ENCODE measurements at regions not wholly inside any gene's neighbourhood (a gene's known extent, or its start where the extent isn't known, plus 50 kb on each side); places are given as distances from the start of the nearest gene placed in this dataset.

GRCh38 chr2:8265476-8266226 lies 416.2 kb upstream of the ID2 start:
- ChIA-PET CTCF (no interaction called here), POLR2A (no interaction called here)
- Mint-ChIP-seq H3K9me3 (no peaks in the 10 kb centered on the region), H3K4me3 (no peak overlapping the region), H3K4me1 (no peaks in the 10 kb centered on the region), H3K27me3 (peaks cover 35% of the 10 kb centered on the region), H3K27ac (no peak overlapping the region), H3K36me3 (ENCODE audit: low read depth) (no peaks in the 10 kb centered on the region)
- intact Hi-C loops (cut with micrococcal nuclease), result no loop called here
- ATAC-seq (ENCODE audit: low read depth), result no peak
- DNase-seq, result no peak
- TF ChIP-seq, protein P1, sequence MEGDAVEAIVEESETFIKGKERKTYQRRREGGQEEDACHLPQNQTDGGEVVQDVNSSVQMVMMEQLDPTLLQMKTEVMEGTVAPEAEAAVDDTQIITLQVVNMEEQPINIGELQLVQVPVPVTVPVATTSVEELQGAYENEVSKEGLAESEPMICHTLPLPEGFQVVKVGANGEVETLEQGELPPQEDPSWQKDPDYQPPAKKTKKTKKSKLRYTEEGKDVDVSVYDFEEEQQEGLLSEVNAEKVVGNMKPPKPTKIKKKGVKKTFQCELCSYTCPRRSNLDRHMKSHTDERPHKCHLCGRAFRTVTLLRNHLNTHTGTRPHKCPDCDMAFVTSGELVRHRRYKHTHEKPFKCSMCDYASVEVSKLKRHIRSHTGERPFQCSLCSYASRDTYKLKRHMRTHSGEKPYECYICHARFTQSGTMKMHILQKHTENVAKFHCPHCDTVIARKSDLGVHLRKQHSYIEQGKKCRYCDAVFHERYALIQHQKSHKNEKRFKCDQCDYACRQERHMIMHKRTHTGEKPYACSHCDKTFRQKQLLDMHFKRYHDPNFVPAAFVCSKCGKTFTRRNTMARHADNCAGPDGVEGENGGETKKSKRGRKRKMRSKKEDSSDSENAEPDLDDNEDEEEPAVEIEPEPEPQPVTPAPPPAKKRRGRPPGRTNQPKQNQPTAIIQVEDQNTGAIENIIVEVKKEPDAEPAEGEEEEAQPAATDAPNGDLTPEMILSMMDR (IDR thresholded peaks at IDR 0.05), result no peak

GRCh38 chr2:8266563-8266962 lies 415.3 kb upstream of the ID2 start:
- ChIA-PET POLR2A (no interaction called here), CTCF (no interaction called here)
- Mint-ChIP-seq H3K36me3 (ENCODE audit: low read depth) (no peaks in the 10 kb centered on the region), H3K27me3 (peaks cover 37% of the 10 kb centered on the region), H3K4me1 (no peaks in the 10 kb centered on the region), H3K9me3 (no peaks in the 10 kb centered on the region), H3K4me3 (no peak overlapping the region), H3K27ac (no peak overlapping the region)
- DNase-seq (no peak), ATAC-seq (ENCODE audit: low read depth) (no peak)
- TF ChIP-seq, protein P1 (IDR thresholded peaks at IDR 0.05), result no peak
- intact Hi-C loops (cut with micrococcal nuclease), result no loop called here

DNA sequence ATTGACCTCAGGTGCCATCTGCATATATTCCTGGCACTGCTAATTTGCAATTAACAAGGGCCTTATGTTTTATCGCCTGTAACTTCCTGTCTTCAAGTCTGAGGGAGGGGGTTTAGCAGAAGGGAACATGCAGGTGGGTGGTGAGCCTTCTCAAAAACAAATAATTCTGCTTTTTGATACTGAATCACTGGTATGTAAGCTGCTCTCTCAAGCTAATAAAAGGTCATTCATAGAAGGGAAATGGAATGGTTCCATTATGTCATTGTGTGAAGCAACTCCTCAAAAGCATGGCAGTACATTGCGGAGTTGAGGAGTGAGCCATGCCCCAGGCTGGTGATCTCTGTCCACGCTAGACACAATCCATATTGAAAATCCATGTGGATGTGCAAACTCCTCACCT lies 414.8 kb upstream of the ID2 start:
- no peak overlapping the region for H3K4me3 Mint-ChIP-seq
- ATAC-seq (ENCODE audit: low read depth), result no peak
- H3K9me3 Mint-ChIP-seq, result no peaks in the 10 kb centered on the region
- TF ChIP-seq, protein P1 (IDR thresholded peaks at IDR 0.05), result no peak
- POLR2A ChIA-PET, result no interaction called here
- intact Hi-C loops (cut with micrococcal nuclease), result no loop called here
- H3K27ac Mint-ChIP-seq, result no peak overlapping the region
- DNase-seq, result no peak
- CTCF ChIA-PET, result no interaction called here
- peaks cover 39% of the 10 kb centered on the region for H3K27me3 Mint-ChIP-seq
- no peaks in the 10 kb centered on the region for H3K4me1 Mint-ChIP-seq
- H3K36me3 Mint-ChIP-seq (ENCODE audit: low read depth), result no peaks in the 10 kb centered on the region

DNA sequence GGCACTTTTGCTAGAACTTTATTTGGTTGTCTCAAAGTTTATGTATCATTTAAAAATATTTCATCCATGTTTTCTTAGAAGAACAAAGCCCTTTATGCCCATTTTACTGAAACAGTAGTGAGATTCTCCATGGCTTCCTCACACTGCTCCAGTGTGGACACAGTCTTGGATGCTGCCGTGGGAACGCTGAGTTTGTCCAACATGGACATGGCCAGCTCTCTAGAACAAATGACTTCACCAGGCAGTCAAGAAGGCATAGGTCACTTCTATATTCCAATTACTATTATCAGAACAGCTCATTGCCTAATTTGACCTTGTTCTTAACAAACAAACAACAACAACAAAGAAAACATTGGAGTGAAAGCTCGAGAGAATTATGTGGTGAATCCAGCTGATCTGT lies 414.1 kb upstream of the ID2 start:
- H3K27ac Mint-ChIP-seq, result no peak overlapping the region
- H3K4me3 Mint-ChIP-seq, result no peak overlapping the region
- H3K9me3 Mint-ChIP-seq, result no peaks in the 10 kb centered on the region
- intact Hi-C loops (cut with micrococcal nuclease), result no loop called here
- ChIA-PET CTCF (no interaction called here), POLR2A (no interaction called here)
- ATAC-seq (ENCODE audit: low read depth) (no peak), DNase-seq (no peak)
- no peaks in the 10 kb centered on the region for H3K4me1 Mint-ChIP-seq
- TF ChIP-seq, protein P1 (IDR thresholded peaks at IDR 0.05), result no peak
- peaks cover 40% of the 10 kb centered on the region for H3K27me3 Mint-ChIP-seq
- H3K36me3 Mint-ChIP-seq (ENCODE audit: low read depth), result no peaks in the 10 kb centered on the region

- ATAC-seq (ENCODE audit: low read depth) (no peak), DNase-seq (no peak)
- H3K27ac Mint-ChIP-seq, result no peak overlapping the region
- H3K27me3 Mint-ChIP-seq, result peaks cover 37% of the 10 kb centered on the region
- CTCF ChIA-PET, result no interaction called here
- no peaks in the 10 kb centered on the region for H3K9me3 Mint-ChIP-seq
- TF ChIP-seq, protein P1 (IDR thresholded peaks at IDR 0.05), result no peak
- H3K4me1 Mint-ChIP-seq, result no peaks in the 10 kb centered on the region
- intact Hi-C loops (cut with micrococcal nuclease), result no loop called here
- POLR2A ChIA-PET, result no interaction called here
- H3K36me3 Mint-ChIP-seq (ENCODE audit: low read depth), result no peaks in the 10 kb centered on the region
- no peak overlapping the region for H3K4me3 Mint-ChIP-seq
Measured at GRCh38 chr2:8268172-8268783, 413.6 kb upstream of the ID2 start.

All from activated B cell treated with CpG ODN at 0.5 μM for 24 hours (primary cell).